ENCODE measurements at regions not wholly inside any gene's neighbourhood (a gene's known extent, or its start where the extent isn't known, plus 50 kb on each side); places are given as distances from the start of the nearest gene placed in this dataset.

DNA sequence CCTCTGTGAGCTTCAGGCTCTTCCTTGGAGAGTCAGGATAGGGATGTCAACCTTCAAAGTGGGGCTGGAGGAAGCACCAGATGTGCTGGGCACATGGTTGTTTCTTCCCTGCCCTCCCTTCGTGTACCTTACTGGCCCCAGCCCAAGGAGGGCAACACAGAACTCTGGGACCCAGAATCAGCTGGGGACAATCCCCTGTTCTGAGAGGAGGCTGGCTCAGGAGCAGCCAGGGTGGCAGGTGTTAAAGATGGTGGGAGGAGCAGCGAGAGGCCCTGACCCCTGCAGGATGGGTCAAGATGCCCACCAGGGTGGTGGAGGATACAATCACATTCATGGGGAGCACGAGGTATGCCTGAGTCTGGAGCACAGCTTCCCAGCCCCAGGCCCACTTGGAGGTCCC is 300.4 kb downstream of the ABCC12 start:
- no peak for DNase-seq (ENCODE audit: low read depth in 1 of 2, low spot score in 1 of 2)
- H3K27ac ChIP-seq (replicated peaks): no peak overlapping the region
- no peaks in the 10 kb centered on the region for H3K27me3 ChIP-seq (ENCODE audit: insufficient read depth, poor library complexity, severe bottlenecking)
- no peak for TF ChIP-seq SPI1 (IDR thresholded peaks at IDR 0.05; ENCODE audit: borderline replicate concordance, low read depth)
- TF ChIP-seq CTCF (IDR thresholded peaks at IDR 0.05; ENCODE audit: insufficient read depth, low read length): no peak
- TF ChIP-seq GABPA (IDR thresholded peaks at IDR 0.05; ENCODE audit: low read depth): no peak
- TF ChIP-seq REST (IDR thresholded peaks at IDR 0.05; ENCODE audit: insufficient replicate concordance, low read depth): no peak
- TF ChIP-seq POLR2AphosphoS5 (IDR thresholded peaks at IDR 0.05; ENCODE audit: low read depth): no peak
- H3K4me3 ChIP-seq (replicated peaks; ENCODE audit: insufficient read depth, low read length): no peak overlapping the region

- no peak for DNase-seq (ENCODE audit: low read depth in 1 of 2, low spot score in 1 of 2)
- TF ChIP-seq CTCF (IDR thresholded peaks at IDR 0.05; ENCODE audit: insufficient read depth, low read length) (no peak), REST (IDR thresholded peaks at IDR 0.05; ENCODE audit: insufficient replicate concordance, low read depth) (no peak)
- H3K4me3 ChIP-seq (replicated peaks; ENCODE audit: insufficient read depth, low read length): no peak overlapping the region
- H3K27ac ChIP-seq (replicated peaks): no peak overlapping the region
- H3K27me3 ChIP-seq (ENCODE audit: insufficient read depth, poor library complexity, severe bottlenecking): no peaks in the 10 kb centered on the region
Measured at GRCh38 chr16:47854737-47855136, 301.1 kb downstream of the ABCC12 start.

DNA sequence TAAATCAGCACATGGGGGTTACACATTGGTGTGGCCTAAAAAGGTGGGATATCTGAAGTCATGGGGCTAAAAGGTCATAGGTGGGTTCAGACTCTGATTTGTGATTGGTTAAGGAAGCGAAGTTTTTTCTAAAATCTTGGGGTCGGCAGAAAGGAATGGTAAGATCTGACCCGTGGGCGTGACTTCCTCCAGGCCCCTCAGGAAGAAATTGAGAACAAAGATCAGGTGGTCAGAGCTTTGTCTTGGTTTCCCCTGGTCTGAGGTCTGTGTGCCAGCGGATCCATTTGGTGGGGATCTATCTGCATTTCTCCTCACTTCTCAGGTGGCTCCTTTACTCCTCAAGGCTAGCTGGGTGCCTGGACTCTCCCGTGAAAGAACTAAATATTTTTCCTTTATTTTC is 302.8 kb downstream of the ABCC12 start:
- Histone ChIP-seq H3K27me3 (ENCODE audit: insufficient read depth, poor library complexity, severe bottlenecking) (no peaks in the 10 kb centered on the region), H3K4me3 (replicated peaks; ENCODE audit: insufficient read depth, low read length) (no peak overlapping the region), H3K27ac (replicated peaks) (no peak overlapping the region)
- no peak for DNase-seq (ENCODE audit: low read depth in 1 of 2, low spot score in 1 of 2)
- TF ChIP-seq POLR2AphosphoS5 (IDR thresholded peaks at IDR 0.05; ENCODE audit: low read depth) (no peak), REST (IDR thresholded peaks at IDR 0.05; ENCODE audit: insufficient replicate concordance, low read depth) (no peak), GABPA (IDR thresholded peaks at IDR 0.05; ENCODE audit: low read depth) (no peak), CTCF (IDR thresholded peaks at IDR 0.05; ENCODE audit: insufficient read depth, low read length) (no peak), SPI1 (IDR thresholded peaks at IDR 0.05; ENCODE audit: borderline replicate concordance, low read depth) (no peak)
